ENCODE measurements at regions not wholly inside any gene's neighbourhood (a gene's known extent, or its start where the extent isn't known, plus 50 kb on each side); places are given as distances from the start of the nearest gene placed in this dataset.
A peak's percentile ranks its signal among the peaks of the same experiment; 100 is the strongest.
"Not testable (repeated sequence)": the region's sequence is repeated elsewhere in the genome, so short reads cannot be mapped to it uniquely, and the experiment has no call there.

GRCh38 chr14:106372870-106373652 lies 846.7 kb downstream of the TMEM121 start:
- TF ChIP-seq CTCF (IDR thresholded peaks at IDR 0.05; ENCODE audit: insufficient read depth in 1 of 2, low read depth in 1 of 2, low read length in 1 of 2, severe bottlenecking in 1 of 2, unreplicated experiment in 1 of 2): peak; percentile 84 to 94
- peaks cover 18% of the 10 kb centered on the region for H3K27me3 Mint-ChIP-seq (ENCODE audit: insufficient read depth, unreplicated experiment)
- Histone ChIP-seq H3K36me3 (ENCODE audit: control insufficient read depth, insufficient read depth, low read length) (no peaks in the 10 kb centered on the region), H3K4me1 (no peaks in the 10 kb centered on the region), H3K27me3 (replicated peaks; ENCODE audit: control insufficient read depth, insufficient read depth, low read length) (no peaks in the 10 kb centered on the region), H3K4me3 (ENCODE audit: low read depth, low read length) (no peak overlapping the region), H3K9me3 (no peaks in the 10 kb centered on the region)
- intact Hi-C loops (cut with micrococcal nuclease; ENCODE audit: unreplicated experiment): no loop called here
- H3K36me3 Mint-ChIP-seq (ENCODE audit: insufficient read depth, unreplicated experiment): no peaks in the 10 kb centered on the region
- H3K4me3 Mint-ChIP-seq (ENCODE audit: unreplicated experiment): no peak overlapping the region
- no peaks in the 10 kb centered on the region for H3K9me3 Mint-ChIP-seq (ENCODE audit: unreplicated experiment)
- DNase-seq: peak; percentile 68 to 83
- no peak overlapping the region for H3K27ac Mint-ChIP-seq (ENCODE audit: unreplicated experiment)
- CTCF ChIA-PET: interaction anchor here (0.6 to 1.6 kb wide), 6 partner anchors 44 to 140 kb away, joined by 3 to 4 read pairs (median 3); no protein-coding TSS in a partner anchor
- no TSS peak for BruUV-seq (replicated peaks)
- POLR2A ChIA-PET: no interaction called here
- no peaks in the 10 kb centered on the region for H3K4me1 Mint-ChIP-seq (ENCODE audit: low read depth, unreplicated experiment)

- CTCF ChIA-PET: interaction anchor here (0.5 to 1.6 kb wide), 7 partner anchors 44 to 140 kb away, joined by 3 to 9 read pairs (median 3); no protein-coding TSS in a partner anchor
- H3K4me1 Mint-ChIP-seq (ENCODE audit: low read depth, unreplicated experiment); H3K36me3 Mint-ChIP-seq (ENCODE audit: insufficient read depth, unreplicated experiment); H3K27ac Mint-ChIP-seq (ENCODE audit: unreplicated experiment); H3K4me3 Mint-ChIP-seq (ENCODE audit: unreplicated experiment); H3K27me3 ChIP-seq (replicated peaks; ENCODE audit: control insufficient read depth, insufficient read depth, low read length); H3K4me1 ChIP-seq; H3K9me3 Mint-ChIP-seq (ENCODE audit: unreplicated experiment); H3K9me3 ChIP-seq; intact Hi-C loops (cut with micrococcal nuclease; ENCODE audit: unreplicated experiment); BruUV-seq (replicated peaks); H3K36me3 ChIP-seq (ENCODE audit: control insufficient read depth, insufficient read depth, low read length); POLR2A ChIA-PET; DNase-seq: not testable (repeated sequence)
- H3K4me3 ChIP-seq (ENCODE audit: low read depth, low read length): peak overlapping the region; percentile 12; the same call in 1 of the 2 replicates
- peaks cover 19% of the 10 kb centered on the region for H3K27me3 Mint-ChIP-seq (ENCODE audit: insufficient read depth, unreplicated experiment)
These were observed 847.3 kb downstream of the TMEM121 start for GRCh38 chr14:106373653-106374110.

- TF ChIP-seq CTCF (IDR thresholded peaks at IDR 0.05; ENCODE audit: insufficient read depth in 1 of 2, low read depth in 1 of 2, low read length in 1 of 2, severe bottlenecking in 1 of 2, unreplicated experiment in 1 of 2): no peak
- H3K27me3 Mint-ChIP-seq (ENCODE audit: insufficient read depth, unreplicated experiment): peaks cover 22% of the 10 kb centered on the region
- no peaks in the 10 kb centered on the region for H3K9me3 Mint-ChIP-seq (ENCODE audit: unreplicated experiment)
- no peaks in the 10 kb centered on the region for H3K4me1 Mint-ChIP-seq (ENCODE audit: low read depth, unreplicated experiment)
- Histone ChIP-seq H3K4me3 (ENCODE audit: low read depth, low read length) (no peak overlapping the region), H3K27me3 (replicated peaks; ENCODE audit: control insufficient read depth, insufficient read depth, low read length) (no peaks in the 10 kb centered on the region), H3K36me3 (ENCODE audit: control insufficient read depth, insufficient read depth, low read length) (no peaks in the 10 kb centered on the region), H3K4me1 (no peaks in the 10 kb centered on the region), H3K9me3 (no peaks in the 10 kb centered on the region)
- no peak overlapping the region for H3K4me3 Mint-ChIP-seq (ENCODE audit: unreplicated experiment)
- ChIA-PET POLR2A (no interaction called here), CTCF (no interaction called here)
- H3K36me3 Mint-ChIP-seq (ENCODE audit: insufficient read depth, unreplicated experiment): no peaks in the 10 kb centered on the region
- no peak overlapping the region for H3K27ac Mint-ChIP-seq (ENCODE audit: unreplicated experiment)
- intact Hi-C loops (cut with micrococcal nuclease; ENCODE audit: unreplicated experiment): no loop called here
- DNase-seq: no peak
- BruUV-seq (replicated peaks): no TSS peak
These were observed 851.0 kb downstream of the TMEM121 start for GRCh38 chr14:106377432-106377831.
